Stimulated activated naive CD8-positive, alpha-beta T cell treated with anti-CD3 and anti-CD28 coated beads, Interleukin-15, amount 100 ng/mL, for 72 hours (primary cell): ENCODE measurements at regions not wholly inside any gene's neighbourhood (a gene's known extent, or its start where the extent isn't known, plus 50 kb on each side); places are given as distances from the start of the nearest gene placed in this dataset.

Source experiments
- ATAC-seq: fragments of 150-1000 bp; cut with Tn5 transposase; 2 replicates; pipeline ENCODE4 v1.10.0; 2021; ENCODE audit warnings: mild to moderate bottlenecking, moderate library complexity
- DNase-seq, 2 donors: peaks; one replicate each; pipeline ENCODE4 v3.0.0; 2021 to 2022
- H3K27ac Mint-ChIP-seq, 2 donors: one replicate each; pipeline ENCODE4 v1.8.0; 2022; ENCODE audit warnings: mild to moderate bottlenecking in 2 of 2, mixed read lengths in 2 of 2, moderate library complexity in 2 of 2
- H3K27me3 Mint-ChIP-seq: one replicate; pipeline ENCODE4 v1.8.0; 2022; ENCODE audit warnings: mixed read lengths
- H3K4me1 Mint-ChIP-seq: one replicate; pipeline ENCODE4 v1.8.0; 2022; ENCODE audit warnings: mild to moderate bottlenecking, mixed read lengths
- H3K4me3 Mint-ChIP-seq, 2 donors: one replicate each; pipeline ENCODE4 v1.8.0; 2022; ENCODE audit warnings: mild to moderate bottlenecking in 2 of 2, mixed read lengths in 2 of 2, moderate library complexity in 1 of 2
- H3K9me3 Mint-ChIP-seq, 2 donors: one replicate each; pipeline ENCODE4 v1.8.0; 2022; ENCODE audit warnings: mixed read lengths in 2 of 2

GRCh38 chr4:147343692-147344091 lies 137.2 kb upstream of the EDNRA start:
- Mint-ChIP-seq H3K4me3 (no peak overlapping the region), H3K27me3 (no peaks in the 10 kb centered on the region), H3K27ac (no peak overlapping the region), H3K9me3 (no peaks in the 10 kb centered on the region), H3K4me1 (no peaks in the 10 kb centered on the region)
- ATAC-seq (no peak), DNase-seq (no peak)

- H3K27ac Mint-ChIP-seq = no peak overlapping the region
- H3K4me1 Mint-ChIP-seq = no peaks in the 10 kb centered on the region
- H3K4me3 Mint-ChIP-seq = no peak overlapping the region
- no peak for DNase-seq
- no peaks in the 10 kb centered on the region for H3K27me3 Mint-ChIP-seq
- no peak for ATAC-seq
- no peaks in the 10 kb centered on the region for H3K9me3 Mint-ChIP-seq
Observed at GRCh38 chr4:147345662-147346061, 135.2 kb upstream of the EDNRA start.

GRCh38 chr4:147347217-147347616 lies 133.7 kb upstream of the EDNRA start:
- Mint-ChIP-seq H3K27me3 (no peaks in the 10 kb centered on the region), H3K9me3 (peaks cover 0 to 3% of the 10 kb centered on the region in 2 donors), H3K27ac (no peak overlapping the region), H3K4me1 (no peaks in the 10 kb centered on the region), H3K4me3 (no peak overlapping the region)
- DNase-seq = no peak
- no peak for ATAC-seq

- ATAC-seq (no peak), DNase-seq (no peak)
- no peaks in the 10 kb centered on the region for H3K4me1 Mint-ChIP-seq
- H3K4me3 Mint-ChIP-seq = no peak overlapping the region
- H3K27ac Mint-ChIP-seq = no peak overlapping the region
- peaks cover 0 to 7% of the 10 kb centered on the region in 2 donors for H3K9me3 Mint-ChIP-seq
- H3K27me3 Mint-ChIP-seq = no peaks in the 10 kb centered on the region
Observed at GRCh38 chr4:147349193-147349592, 131.7 kb upstream of the EDNRA start.

GRCh38 chr4:147351083-147351787 lies 129.7 kb upstream of the EDNRA start:
- no peak for DNase-seq

GRCh38 chr4:147354237-147354636 lies 126.7 kb upstream of the EDNRA start:
- no peak for DNase-seq
- ATAC-seq = no peak
- Mint-ChIP-seq H3K27me3 (no peaks in the 10 kb centered on the region), H3K4me1 (no peaks in the 10 kb centered on the region), H3K4me3 (no peak overlapping the region), H3K9me3 (peaks cover 0 to 7% of the 10 kb centered on the region in 2 donors), H3K27ac (no peak overlapping the region)

More at GRCh38 chr4:147351083-147351787, 129.7 kb upstream of the EDNRA start:
- H3K9me3 Mint-ChIP-seq = peaks cover 0 to 7% of the 10 kb centered on the region in 2 donors
- H3K27ac Mint-ChIP-seq = no peak overlapping the region
- no peaks in the 10 kb centered on the region for H3K27me3 Mint-ChIP-seq
- ATAC-seq = no peak
- H3K4me3 Mint-ChIP-seq = no peak overlapping the region
- no peaks in the 10 kb centered on the region for H3K4me1 Mint-ChIP-seq

- H3K27me3 Mint-ChIP-seq = no peaks in the 10 kb centered on the region
- no peak overlapping the region for H3K27ac Mint-ChIP-seq
- ATAC-seq = no peak
- no peak overlapping the region for H3K4me3 Mint-ChIP-seq
- no peak for DNase-seq
- H3K4me1 Mint-ChIP-seq = no peaks in the 10 kb centered on the region
- H3K9me3 Mint-ChIP-seq = peaks cover 0 to 7% of the 10 kb centered on the region in 2 donors
Observed at GRCh38 chr4:147355032-147355656, 125.8 kb upstream of the EDNRA start.

GRCh38 chr4:147355847-147356246 lies 125.0 kb upstream of the EDNRA start:
- ATAC-seq (no peak), DNase-seq (no peak)
- Mint-ChIP-seq H3K4me1 (no peaks in the 10 kb centered on the region), H3K9me3 (peaks cover 0 to 7% of the 10 kb centered on the region in 2 donors), H3K4me3 (no peak overlapping the region), H3K27me3 (no peaks in the 10 kb centered on the region), H3K27ac (no peak overlapping the region)

- Mint-ChIP-seq H3K27me3 (no peaks in the 10 kb centered on the region), H3K27ac (no peak overlapping the region), H3K9me3 (peaks cover 0 to 9% of the 10 kb centered on the region in 2 donors), H3K4me3 (no peak overlapping the region), H3K4me1 (no peaks in the 10 kb centered on the region)
- no peak for DNase-seq
- no peak for ATAC-seq
Observed at GRCh38 chr4:147360301-147360700, 120.6 kb upstream of the EDNRA start.

GRCh38 chr4:147361726-147362125 lies 119.2 kb upstream of the EDNRA start:
- Mint-ChIP-seq H3K9me3 (peaks cover 0 to 14% of the 10 kb centered on the region in 2 donors), H3K4me3 (no peak overlapping the region), H3K27me3 (no peaks in the 10 kb centered on the region), H3K4me1 (no peaks in the 10 kb centered on the region), H3K27ac (no peak overlapping the region)
- ATAC-seq (no peak), DNase-seq (no peak)

GRCh38 chr4:147362938-147363337 lies 118.0 kb upstream of the EDNRA start:
- H3K27me3 Mint-ChIP-seq = no peaks in the 10 kb centered on the region
- no peak overlapping the region for H3K27ac Mint-ChIP-seq
- H3K4me1 Mint-ChIP-seq = no peaks in the 10 kb centered on the region
- no peak overlapping the region for H3K4me3 Mint-ChIP-seq
- peaks cover 0 to 14% of the 10 kb centered on the region in 2 donors for H3K9me3 Mint-ChIP-seq
- ATAC-seq (no peak), DNase-seq (no peak)

- DNase-seq (no peak), ATAC-seq (no peak)
- Mint-ChIP-seq H3K9me3 (peaks cover 0 to 14% of the 10 kb centered on the region in 2 donors), H3K27ac (no peak overlapping the region), H3K4me1 (no peaks in the 10 kb centered on the region), H3K4me3 (no peak overlapping the region), H3K27me3 (no peaks in the 10 kb centered on the region)
Observed at GRCh38 chr4:147363514-147363913, 117.4 kb upstream of the EDNRA start.

GRCh38 chr4:147365396-147365795 lies 115.5 kb upstream of the EDNRA start:
- Mint-ChIP-seq H3K27ac (no peak overlapping the region), H3K4me1 (no peaks in the 10 kb centered on the region), H3K4me3 (no peak overlapping the region), H3K9me3 (peaks cover 0 to 14% of the 10 kb centered on the region in 2 donors), H3K27me3 (no peaks in the 10 kb centered on the region)
- no peak for ATAC-seq
- DNase-seq = no peak

GRCh38 chr4:147366164-147366563 lies 114.7 kb upstream of the EDNRA start:
- Mint-ChIP-seq H3K4me3 (no peak overlapping the region), H3K27ac (no peak overlapping the region), H3K9me3 (peaks cover 0 to 14% of the 10 kb centered on the region in 2 donors), H3K27me3 (no peaks in the 10 kb centered on the region), H3K4me1 (no peaks in the 10 kb centered on the region)
- ATAC-seq = no peak
- no peak for DNase-seq

GRCh38 chr4:147367891-147368290 lies 113.0 kb upstream of the EDNRA start:
- Mint-ChIP-seq H3K4me1 (no peaks in the 10 kb centered on the region), H3K9me3 (peaks cover 0 to 10% of the 10 kb centered on the region in 2 donors), H3K27me3 (no peaks in the 10 kb centered on the region), H3K4me3 (no peak overlapping the region), H3K27ac (no peak overlapping the region)
- DNase-seq = no peak
- ATAC-seq = no peak

GRCh38 chr4:147368948-147369347 lies 111.9 kb upstream of the EDNRA start:
- DNase-seq = no peak
- Mint-ChIP-seq H3K9me3 (peaks cover 0 to 10% of the 10 kb centered on the region in 2 donors), H3K4me3 (no peak overlapping the region), H3K4me1 (no peaks in the 10 kb centered on the region), H3K27me3 (no peaks in the 10 kb centered on the region), H3K27ac (no peak overlapping the region)
- ATAC-seq = no peak
